Duodenal mucosa (tissue), 2 donors: ENCODE measurements at regions not wholly inside any gene's neighbourhood (a gene's known extent, or its start where the extent isn't known, plus 50 kb on each side); places are given as distances from the start of the nearest gene placed in this dataset.

Experiments used
- H3K27ac ChIP-seq: one replicate; pipeline ENCODE4 v1.7.0; 2013; ENCODE audit warnings: low read depth, low read length
- H3K27me3 ChIP-seq, 2 donors: one replicate each; pipeline ENCODE4 v1.7.0; 2013; ENCODE audit warnings: low read length in 2 of 2, control low read depth in 1 of 2; ENCODE audit not compliant: insufficient read depth in 2 of 2, control insufficient read depth in 1 of 2
- H3K36me3 ChIP-seq, 2 donors: one replicate each; pipeline ENCODE4 v1.7.0; 2013; ENCODE audit warnings: low read length in 2 of 2, control low read depth in 1 of 2; ENCODE audit not compliant: insufficient read depth in 2 of 2, control insufficient read depth in 1 of 2
- H3K4me1 ChIP-seq, 2 donors: one replicate each; pipeline ENCODE4 v1.7.0; 2013; ENCODE audit warnings: low read length in 2 of 2, control low read depth in 1 of 2; ENCODE audit not compliant: insufficient read depth in 2 of 2, control insufficient read depth in 1 of 2
- H3K4me3 ChIP-seq, 2 donors: one replicate each; pipeline ENCODE4 v1.7.0; 2013; ENCODE audit warnings: low read length in 2 of 2, low read depth in 1 of 2
- H3K9ac ChIP-seq, 2 donors: one replicate each; pipeline ENCODE4 v1.7.0; 2013; ENCODE audit warnings: low read length in 2 of 2, low read depth in 1 of 2
- H3K9me3 ChIP-seq, 2 donors: one replicate each; pipeline ENCODE4 v1.7.0; 2013; ENCODE audit warnings: low read length in 2 of 2, control low read depth in 1 of 2; ENCODE audit not compliant: control insufficient read depth in 1 of 2

GRCh38 chr1:60425528-60425927, 352.0 kb upstream of the C1orf87 start:
- Histone ChIP-seq H3K27ac (no peak overlapping the region), H3K4me1 (no peaks in the 10 kb centered on the region), H3K9me3 (peaks cover 0 to 6% of the 10 kb centered on the region in 2 donors), H3K36me3 (no peaks in the 10 kb centered on the region), H3K4me3 (no peak overlapping the region), H3K9ac (no peak overlapping the region), H3K27me3 (no peaks in the 10 kb centered on the region)

DNA sequence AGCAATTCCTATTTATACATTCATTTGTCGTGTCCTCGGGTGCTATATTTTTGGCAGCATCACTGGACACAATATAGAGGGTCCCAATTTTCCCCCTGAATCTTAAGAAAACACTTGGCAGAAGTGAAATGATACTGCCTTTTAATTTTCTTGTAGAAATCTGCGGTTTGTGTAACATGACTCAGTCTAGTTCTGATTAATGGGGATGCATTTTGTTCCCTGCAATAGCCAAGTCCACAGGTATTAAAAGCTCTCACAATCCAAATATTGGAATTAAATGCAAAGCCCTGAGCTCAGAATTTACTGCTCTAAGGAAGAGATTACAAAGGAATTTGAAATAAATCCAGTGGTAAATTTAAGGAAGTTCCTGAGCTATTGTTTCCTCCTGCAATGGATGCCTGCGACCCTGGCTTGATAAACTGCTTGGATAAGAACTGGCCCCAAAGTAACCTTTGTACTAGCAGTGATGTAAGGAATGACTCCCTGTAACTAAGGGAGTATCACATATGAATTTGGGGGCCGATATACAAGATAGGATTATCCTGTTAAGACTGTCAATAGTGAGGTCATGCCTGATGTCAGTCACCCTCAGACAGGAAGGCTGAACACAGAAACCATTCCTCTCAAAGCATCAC, 349.7 kb upstream of the C1orf87 start:
- no peak overlapping the region for H3K27ac ChIP-seq
- no peaks in the 10 kb centered on the region for H3K4me1 ChIP-seq
- H3K9ac ChIP-seq: no peak overlapping the region
- no peak overlapping the region for H3K4me3 ChIP-seq
- no peaks in the 10 kb centered on the region for H3K36me3 ChIP-seq
- H3K27me3 ChIP-seq: no peaks in the 10 kb centered on the region
- H3K9me3 ChIP-seq: peaks cover 0 to 6% of the 10 kb centered on the region in 2 donors

DNA sequence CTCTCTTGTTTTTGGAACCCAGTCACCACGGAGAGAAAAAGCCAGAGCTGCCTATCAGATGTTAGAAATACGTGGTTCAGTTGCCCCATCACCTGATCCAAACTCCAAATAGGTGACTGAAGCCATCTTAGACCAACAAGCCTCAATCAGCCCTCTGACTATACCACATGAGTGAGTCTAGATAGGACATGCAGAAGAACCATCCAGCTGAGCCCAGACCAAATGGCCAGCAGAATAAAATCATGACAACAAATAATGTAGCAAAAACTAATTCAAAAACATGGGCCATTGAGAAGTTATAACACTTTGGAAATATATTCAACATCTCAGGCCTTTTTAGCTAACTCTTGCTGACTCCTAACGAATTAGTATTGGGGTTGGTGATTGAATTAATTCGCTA, 348.4 kb upstream of the C1orf87 start:
- H3K36me3 ChIP-seq: no peaks in the 10 kb centered on the region
- no peak overlapping the region for H3K27ac ChIP-seq
- peaks cover 0 to 6% of the 10 kb centered on the region in 2 donors for H3K9me3 ChIP-seq
- no peak overlapping the region for H3K9ac ChIP-seq
- no peak overlapping the region for H3K4me3 ChIP-seq
- no peaks in the 10 kb centered on the region for H3K27me3 ChIP-seq
- no peaks in the 10 kb centered on the region for H3K4me1 ChIP-seq

DNA sequence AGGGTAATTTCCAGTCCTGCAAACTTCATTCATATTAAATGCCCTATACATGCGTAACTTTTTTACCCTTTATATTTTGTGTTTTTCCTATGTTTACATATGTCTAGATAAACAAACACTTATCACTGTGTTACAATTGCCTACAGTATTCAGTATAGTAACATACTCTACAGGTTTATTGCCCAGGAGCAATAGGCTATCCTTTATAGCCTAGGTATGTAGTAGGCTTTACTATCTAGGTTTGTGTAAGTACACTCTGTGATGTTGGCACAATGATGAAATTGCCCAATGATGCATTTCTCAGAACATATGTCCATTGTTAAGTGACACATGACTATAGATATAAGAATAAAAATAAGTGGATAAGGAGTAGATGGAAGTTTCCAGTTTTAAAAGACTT, 345.5 kb upstream of the C1orf87 start:
- H3K4me3 ChIP-seq: no peak overlapping the region
- peaks cover 0 to 6% of the 10 kb centered on the region in 2 donors for H3K9me3 ChIP-seq
- no peaks in the 10 kb centered on the region for H3K27me3 ChIP-seq
- H3K27ac ChIP-seq: no peak overlapping the region
- H3K9ac ChIP-seq: no peak overlapping the region
- no peaks in the 10 kb centered on the region for H3K4me1 ChIP-seq
- H3K36me3 ChIP-seq: no peaks in the 10 kb centered on the region

DNA sequence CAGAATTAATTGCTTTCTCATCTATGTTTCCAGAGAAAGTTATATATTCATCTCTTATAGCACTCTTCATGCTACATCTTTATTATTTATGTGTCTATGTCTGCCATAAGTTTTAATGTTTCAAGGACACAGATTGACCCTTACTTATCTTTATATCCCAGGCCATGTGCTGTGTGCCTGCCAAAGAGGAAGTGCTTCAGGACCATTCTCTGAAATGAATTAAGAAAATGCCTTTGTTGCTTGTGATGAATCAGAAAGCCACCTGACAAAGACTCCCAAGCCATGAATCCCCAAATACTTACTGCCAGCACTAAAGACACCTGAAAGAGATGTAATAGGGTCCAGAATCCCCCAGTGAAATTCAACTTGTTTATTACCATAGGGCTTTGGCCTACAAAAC, 342.1 kb upstream of the C1orf87 start:
- no peak overlapping the region for H3K4me3 ChIP-seq
- H3K36me3 ChIP-seq: no peaks in the 10 kb centered on the region
- H3K4me1 ChIP-seq: no peaks in the 10 kb centered on the region
- H3K9me3 ChIP-seq: no peaks in the 10 kb centered on the region
- H3K27me3 ChIP-seq: no peaks in the 10 kb centered on the region
- H3K9ac ChIP-seq: no peak overlapping the region
- H3K27ac ChIP-seq: no peak overlapping the region

- Histone ChIP-seq H3K9ac (no peak overlapping the region), H3K4me1 (no peaks in the 10 kb centered on the region)
These were observed 339.5 kb upstream of the C1orf87 start for GRCh38 chr1:60413091-60413490.

GRCh38 chr1:60411591-60411990, 338.0 kb upstream of the C1orf87 start:
- no peak overlapping the region for H3K27ac ChIP-seq
- no peak overlapping the region for H3K4me3 ChIP-seq
- H3K4me1 ChIP-seq: no peaks in the 10 kb centered on the region
- no peak overlapping the region for H3K9ac ChIP-seq
- H3K36me3 ChIP-seq: no peaks in the 10 kb centered on the region
- no peaks in the 10 kb centered on the region for H3K9me3 ChIP-seq
- H3K27me3 ChIP-seq: no peaks in the 10 kb centered on the region

More at GRCh38 chr1:60413091-60413490, 339.5 kb upstream of the C1orf87 start:
- H3K4me3 ChIP-seq: no peak overlapping the region
- no peaks in the 10 kb centered on the region for H3K27me3 ChIP-seq
- no peaks in the 10 kb centered on the region for H3K36me3 ChIP-seq
- H3K9me3 ChIP-seq: no peaks in the 10 kb centered on the region
- no peak overlapping the region for H3K27ac ChIP-seq

DNA sequence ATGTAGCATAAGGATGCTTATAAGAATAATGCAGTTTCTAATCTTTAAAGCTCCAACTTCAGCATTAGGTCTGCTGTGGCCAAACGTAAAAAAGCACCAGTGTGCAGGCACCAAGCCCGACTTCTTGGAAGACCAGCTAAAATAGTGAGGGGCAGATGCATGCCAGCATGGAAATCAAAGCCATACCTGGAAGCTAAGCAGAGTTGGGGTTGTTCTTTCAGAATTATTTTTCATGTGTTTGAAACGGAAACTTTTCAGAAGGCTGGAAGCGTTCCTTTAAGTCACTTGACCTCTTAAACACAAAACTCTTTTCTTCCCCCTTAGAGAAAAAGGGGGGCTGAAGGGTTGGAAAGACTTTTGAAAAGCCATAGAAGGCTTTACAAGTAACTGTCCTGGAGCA, 329.2 kb upstream of the C1orf87 start:
- no peak overlapping the region for H3K27ac ChIP-seq
- no peaks in the 10 kb centered on the region for H3K4me1 ChIP-seq
- H3K36me3 ChIP-seq: no peaks in the 10 kb centered on the region
- H3K4me3 ChIP-seq: no peak overlapping the region
- H3K27me3 ChIP-seq: no peaks in the 10 kb centered on the region
- H3K9ac ChIP-seq: no peak overlapping the region
- no peaks in the 10 kb centered on the region for H3K9me3 ChIP-seq

GRCh38 chr1:60402216-60402615, 328.6 kb upstream of the C1orf87 start:
- Histone ChIP-seq H3K9me3 (no peaks in the 10 kb centered on the region), H3K36me3 (no peaks in the 10 kb centered on the region), H3K4me1 (no peaks in the 10 kb centered on the region), H3K27me3 (no peaks in the 10 kb centered on the region), H3K27ac (no peak overlapping the region), H3K9ac (no peak overlapping the region), H3K4me3 (no peak overlapping the region)

GRCh38 chr1:60394436-60394835, 320.9 kb upstream of the C1orf87 start:
- Histone ChIP-seq H3K4me1 (no peaks in the 10 kb centered on the region), H3K4me3 (no peak overlapping the region), H3K36me3 (no peaks in the 10 kb centered on the region), H3K27me3 (no peaks in the 10 kb centered on the region), H3K9ac (no peak overlapping the region), H3K27ac (no peak overlapping the region), H3K9me3 (no peaks in the 10 kb centered on the region)
